Neuronal stem cell (in vitro differentiated cells): ENCODE measurements at regions not wholly inside any gene's neighbourhood (a gene's known extent, or its start where the extent isn't known, plus 50 kb on each side); places are given as distances from the start of the nearest gene placed in this dataset.

Source experiments
- DNase-seq: peaks from one replicate; pipeline ENCODE4 v3.0.0-alpha.2; 2013; ENCODE audit warnings: low spot score
- H2AFZ ChIP-seq: one replicate; pipeline ENCODE4 v1.6.1; 2013; ENCODE audit warnings: mild to moderate bottlenecking, low read length, inconsistent platforms
- H2AK5ac ChIP-seq: 2 replicates; pipeline ENCODE4 v1.6.1; 2013; ENCODE audit warnings: low read depth, mild to moderate bottlenecking, inconsistent platforms, low read length, moderate library complexity, mixed read lengths
- H2BK120ac ChIP-seq: 2 replicates; pipeline ENCODE4 v1.6.1; 2013; ENCODE audit warnings: low read depth, mild to moderate bottlenecking, inconsistent platforms, low read length, moderate library complexity, mixed read lengths
- H2BK12ac ChIP-seq: one replicate; pipeline ENCODE4 v1.6.1; 2013; ENCODE audit warnings: low read length, inconsistent platforms
- H2BK15ac ChIP-seq: 2 replicates; pipeline ENCODE4 v1.6.1; 2013; ENCODE audit warnings: mild to moderate bottlenecking, low read length, inconsistent platforms, mixed read lengths
- H2BK5ac ChIP-seq: one replicate; pipeline ENCODE4 v1.6.1; 2013; ENCODE audit warnings: inconsistent platforms, mild to moderate bottlenecking, low read length, moderate library complexity
- H3K14ac ChIP-seq: one replicate; pipeline ENCODE4 v1.6.1; 2013; ENCODE audit warnings: low read length, inconsistent platforms
- H3K18ac ChIP-seq: 2 replicates; pipeline ENCODE4 v1.6.1; 2013; ENCODE audit warnings: low read length, inconsistent platforms
- H3K23ac ChIP-seq: 2 replicates; pipeline ENCODE4 v1.6.1; 2013; ENCODE audit warnings: low read depth, mild to moderate bottlenecking, mixed read lengths, low read length, inconsistent platforms; ENCODE audit not compliant: poor library complexity
- H3K27ac ChIP-seq: replicated peaks from 3 replicates; pipeline ENCODE4 v1.5.1; 2013; ENCODE audit warnings: low read length, inconsistent platforms
- H3K27me3 ChIP-seq, 3 experiments: 2 replicates each; pipeline ENCODE4 v1.6.1; 2013; ENCODE audit warnings: low read length in 3 of 3, mild to moderate bottlenecking in 2 of 3, inconsistent platforms in 1 of 3, low read depth in 1 of 3, mixed read lengths in 1 of 3, moderate library complexity in 1 of 3; ENCODE audit not compliant: control insufficient read depth in 3 of 3, insufficient read depth in 3 of 3
- H3K36me3 ChIP-seq, 2 donors: replicated peaks in 1 of 2; 2 replicates each; pipeline ENCODE4 v1.6.1; 2013; ENCODE audit warnings: low read length in 2 of 2; ENCODE audit not compliant: control insufficient read depth in 2 of 2, insufficient read depth in 2 of 2
- H3K4ac ChIP-seq: 2 replicates; pipeline ENCODE4 v1.6.1; 2013; ENCODE audit warnings: inconsistent platforms, mild to moderate bottlenecking, low read length, moderate library complexity
- H3K4me1 ChIP-seq, 2 donors: 1 replicate in 1 of 2; 2 replicates in 1 of 2; pipeline ENCODE4 v1.6.1; 2013; ENCODE audit warnings: low read length in 2 of 2, low read depth in 1 of 2; ENCODE audit not compliant: control insufficient read depth in 2 of 2, insufficient read depth in 1 of 2
- H3K4me2 ChIP-seq: one replicate; pipeline ENCODE4 v1.6.1; 2013; ENCODE audit warnings: mild to moderate bottlenecking, low read length, inconsistent platforms; ENCODE audit not compliant: insufficient read depth, poor library complexity, severe bottlenecking
- H3K4me3 ChIP-seq, 2 donors: 2 replicates each; pipeline ENCODE4 v1.5.1; 2013; ENCODE audit warnings: low read length in 2 of 2, mild to moderate bottlenecking in 2 of 2, inconsistent platforms in 1 of 2, moderate library complexity in 1 of 2
- H3K79me1 ChIP-seq: one replicate; pipeline ENCODE4 v1.6.1; 2013; ENCODE audit warnings: low read depth, mild to moderate bottlenecking, inconsistent platforms, low read length, moderate library complexity
- H3K9ac ChIP-seq: one replicate; pipeline ENCODE4 v1.6.1; 2013; ENCODE audit warnings: mild to moderate bottlenecking, low read depth, low read length, inconsistent platforms; ENCODE audit not compliant: poor library complexity
- H3K9me3 ChIP-seq, 2 donors: replicated peaks in 1 of 2; 2 replicates each; pipeline versions ENCODE3 to v1.6.1; 2013; ENCODE audit warnings: low read length in 2 of 2, mild to moderate bottlenecking in 2 of 2, inconsistent platforms in 1 of 2, low read depth in 1 of 2, mixed read lengths in 1 of 2, moderate library complexity in 1 of 2; ENCODE audit not compliant: control insufficient read depth in 2 of 2, insufficient read depth in 1 of 2
- H4K8ac ChIP-seq: one replicate; pipeline ENCODE4 v1.6.1; 2013; ENCODE audit warnings: low read depth, mild to moderate bottlenecking, inconsistent platforms, low read length, moderate library complexity
- H4K91ac ChIP-seq: one replicate; pipeline ENCODE4 v1.6.1; 2013; ENCODE audit warnings: low read length, low read depth, mild to moderate bottlenecking, inconsistent platforms; ENCODE audit not compliant: poor library complexity
- WGBS, 2 donors: extraction: QIAGEN DNeasy Blood & Tissue Kit; methylation state at CpG; one replicate each; pipeline ENCODE4 v1.1.7; 2013; ENCODE audit warnings: missing lambda C conversion rate in 2 of 2, mixed read lengths in 1 of 2; ENCODE audit not compliant: insufficient read length in 2 of 2, insufficient replicate concordance in 1 of 2; ENCODE audit errors: extremely low coverage in 2 of 2; 5-methylcytosine and 5-hydroxymethylcytosine counted together

GRCh38 chr1:202067188-202067974 lies 55.3 kb upstream of the GPR37L1 start:
- Histone ChIP-seq H3K27ac (no peak overlapping the region), H2AFZ (no peak overlapping the region), H2BK120ac (no peak overlapping the region), H3K9me3 (no peaks in the 10 kb centered on the region), H3K27me3 (peaks cover 0 to 10% (median 0%) of the 10 kb centered on the region in 3 experiments), H3K4me2 (no peak overlapping the region), H3K9ac (no peak overlapping the region), H3K18ac (no peak overlapping the region), H2BK5ac (no peak overlapping the region), H3K36me3 (no peaks in the 10 kb centered on the region), H2BK12ac (no peak overlapping the region), H2AK5ac (peak overlapping the region; percentile 1), H3K23ac (no peak overlapping the region), H3K4ac (no peak overlapping the region), H4K8ac (no peak overlapping the region), H3K4me3 (no peak overlapping the region), H3K4me1 (peaks cover 0 to 14% of the 10 kb centered on the region in 2 donors), H2BK15ac (no peak overlapping the region), H3K14ac (no peak overlapping the region), H3K79me1 (no peaks in the 10 kb centered on the region), H4K91ac (no peak overlapping the region)
- WGBS, 2 donors, result no CpG with 5 or more reads among the region's 7 CpGs
- no peak for DNase-seq

- H3K9ac ChIP-seq, result no peak overlapping the region
- no peak overlapping the region for H2BK5ac ChIP-seq
- no peak overlapping the region for H3K23ac ChIP-seq
- no peak overlapping the region for H4K8ac ChIP-seq
- no peak overlapping the region for H2BK15ac ChIP-seq
- H3K36me3 ChIP-seq, result no peaks in the 10 kb centered on the region
- H2BK12ac ChIP-seq, result no peak overlapping the region
- no peak overlapping the region for H2AK5ac ChIP-seq
- no peaks in the 10 kb centered on the region for H3K79me1 ChIP-seq
- H3K18ac ChIP-seq, result no peak overlapping the region
- H3K4me1 ChIP-seq, result peaks cover 0 to 12% of the 10 kb centered on the region in 2 donors
- H3K9me3 ChIP-seq, result no peaks in the 10 kb centered on the region
- no peak overlapping the region for H3K4ac ChIP-seq
- H3K4me2 ChIP-seq, result no peak overlapping the region
- no peak for DNase-seq
- peaks cover 0 to 15% (median 0%) of the 10 kb centered on the region in 3 experiments for H3K27me3 ChIP-seq
- no peak overlapping the region for H2BK120ac ChIP-seq
- H3K27ac ChIP-seq, result peak overlapping the region; percentile 22
- WGBS, 2 donors, result no CpG with 5 or more reads among the region's 4 CpGs
- no peak overlapping the region for H2AFZ ChIP-seq
- H3K14ac ChIP-seq, result no peak overlapping the region
- H4K91ac ChIP-seq, result no peak overlapping the region
- no peak overlapping the region for H3K4me3 ChIP-seq
Measured at GRCh38 chr1:202068596-202068995, 54.1 kb upstream of the GPR37L1 start.

GRCh38 chr1:202069662-202070061 lies 53.1 kb upstream of the GPR37L1 start:
- Histone ChIP-seq H3K14ac (no peak overlapping the region), H3K27ac (no peak overlapping the region), H3K9me3 (no peaks in the 10 kb centered on the region), H3K27me3 (peaks cover 0 to 17% (median 0%) of the 10 kb centered on the region in 3 experiments), H2BK120ac (no peak overlapping the region), H4K91ac (no peak overlapping the region), H3K4me3 (no peak overlapping the region), H3K23ac (no peak overlapping the region), H3K36me3 (no peaks in the 10 kb centered on the region), H3K4me1 (peaks cover under 1 to 10% of the 10 kb centered on the region in 2 donors), H3K4ac (no peak overlapping the region), H3K4me2 (no peak overlapping the region), H2AK5ac (no peak overlapping the region), H3K79me1 (no peaks in the 10 kb centered on the region), H2BK15ac (no peak overlapping the region), H2BK12ac (no peak overlapping the region), H3K9ac (no peak overlapping the region), H3K18ac (no peak overlapping the region), H2BK5ac (no peak overlapping the region), H4K8ac (no peak overlapping the region), H2AFZ (no peak overlapping the region)
- no peak for DNase-seq
- WGBS, 2 donors, result no CpG with 5 or more reads among the region's 4 CpGs

GRCh38 chr1:202072211-202072765 lies 50.4 kb upstream of the GPR37L1 start:
- H2BK12ac ChIP-seq, result no peak overlapping the region
- no peak overlapping the region for H2BK5ac ChIP-seq
- no peak overlapping the region for H2AK5ac ChIP-seq
- no peak overlapping the region for H3K18ac ChIP-seq
- H4K91ac ChIP-seq, result no peak overlapping the region
- no peak overlapping the region for H4K8ac ChIP-seq
- H3K4me2 ChIP-seq, result no peak overlapping the region
- peaks cover 3 to 10% of the 10 kb centered on the region in 2 donors for H3K4me1 ChIP-seq
- H3K4ac ChIP-seq, result no peak overlapping the region
- no peak overlapping the region for H3K27ac ChIP-seq
- no peaks in the 10 kb centered on the region for H3K36me3 ChIP-seq
- H3K4me3 ChIP-seq, result no peak overlapping the region
- H2BK120ac ChIP-seq, result no peak overlapping the region
- H2BK15ac ChIP-seq, result no peak overlapping the region
- no peak for DNase-seq
- H2AFZ ChIP-seq, result no peak overlapping the region
- H3K9me3 ChIP-seq, result no peaks in the 10 kb centered on the region
- H3K14ac ChIP-seq, result no peak overlapping the region
- H3K23ac ChIP-seq, result no peak overlapping the region
- H3K9ac ChIP-seq, result no peak overlapping the region
- WGBS, 2 donors, result no CpG with 5 or more reads among the region's 8 CpGs
- no peaks in the 10 kb centered on the region for H3K79me1 ChIP-seq
- H3K27me3 ChIP-seq, result peaks cover 0 to 32% (median 0%) of the 10 kb centered on the region in 3 experiments
